ENCODE measurements at regions not wholly inside any gene's neighbourhood (a gene's known extent, or its start where the extent isn't known, plus 50 kb on each side); places are given as distances from the start of the nearest gene placed in this dataset.

GRCh38 chr12:75705749-75706711 is 194.6 kb upstream of the KRR1 start:
- TF ChIP-seq CTCF (IDR thresholded peaks at IDR 0.05; ENCODE audit: low read depth, low read length, missing input control) (no peak), JUND (IDR thresholded peaks at IDR 0.05) (no peak), ATF3 (IDR thresholded peaks at IDR 0.05) (no peak), RXRA (IDR thresholded peaks at IDR 0.05) (no peak), TAF1 (conservative IDR thresholded peaks at IDR 0.05) (no peak), MAX (IDR thresholded peaks at IDR 0.05) (no peak), SP1 (IDR thresholded peaks at IDR 0.05) (no peak), EGR1 (IDR thresholded peaks at IDR 0.05; ENCODE audit: low read depth in 2 of 2) (no peak), RAD21 (IDR thresholded peaks at IDR 0.05) (peak in 1 of 2 donors; percentile 9), GABPA (IDR thresholded peaks at IDR 0.05 in 1 of 2, conservative IDR thresholded peaks at IDR 0.05 in 1 of 2) (no peak), YY1 (IDR thresholded peaks at IDR 0.05) (no peak)

Data from liver (tissue), 3 donors.